Neural progenitor cell (in vitro differentiated cells): ENCODE measurements at regions not wholly inside any gene's neighbourhood (a gene's known extent, or its start where the extent isn't known, plus 50 kb on each side); places are given as distances from the start of the nearest gene placed in this dataset.

Source experiments
- DNase-seq: peaks from one replicate; pipeline ENCODE4 v3.0.0-alpha.2; 2016; ENCODE audit warnings: low spot score
- H2AFZ ChIP-seq: fragments of 200-600 bp; sonication (generic); replicated peaks from 2 replicates; pipeline ENCODE4 v1.6.1; 2016; ENCODE audit warnings: antibody characterized with exemption
- H3F3A ChIP-seq: fragments of 200-600 bp; sonication (generic); 2 replicates; pipeline ENCODE4 v1.6.1; 2016; ENCODE audit warnings: antibody characterized with exemption, low read depth
- H3K27ac ChIP-seq: fragments of 200-600 bp; sonication (generic); 2 replicates; pipeline ENCODE4 v1.5.1; 2016; ENCODE audit warnings: mild to moderate bottlenecking
- H3K27me3 ChIP-seq: fragments of 200-600 bp; sonication (generic); 2 replicates; pipeline ENCODE4 v1.6.1; 2016; ENCODE audit warnings: mild to moderate bottlenecking, moderate library complexity
- H3K36me3 ChIP-seq: fragments of 200-600 bp; sonication (generic); 2 replicates; pipeline ENCODE4 v1.5.1; 2016
- H3K4me1 ChIP-seq: fragments of 200-600 bp; sonication (generic); 2 replicates; pipeline ENCODE4 v1.6.1; 2016; ENCODE audit warnings: mixed run types
- H3K4me2 ChIP-seq: fragments of 200-600 bp; sonication (generic); 2 replicates; pipeline ENCODE4 v1.6.1; 2016
- H3K4me3 ChIP-seq: fragments of 200-600 bp; sonication (generic); 2 replicates; pipeline ENCODE4 v1.5.1; 2016
- H3K79me2 ChIP-seq: fragments of 200-600 bp; sonication (generic); 2 replicates; pipeline ENCODE4 v1.6.1; 2016; ENCODE audit warnings: low read depth
- H3K9ac ChIP-seq: fragments of 200-600 bp; sonication (generic); 2 replicates; pipeline ENCODE4 v1.6.1; 2016
- H3K9me3 ChIP-seq: fragments of 200-600 bp; sonication (generic); 2 replicates; pipeline ENCODE4 v1.5.1; 2016; ENCODE audit warnings: low read depth
- H4K20me1 ChIP-seq: fragments of 200-600 bp; sonication (generic); 2 replicates; pipeline ENCODE4 v1.6.1; 2016; ENCODE audit warnings: low read depth
- H3K27ac Mint-ChIP-seq: 3 replicates; pipeline ENCODE4 v1.8.0; 2021; ENCODE audit warnings: mixed read lengths
- H3K27me3 Mint-ChIP-seq: 2 replicates; pipeline ENCODE4 v1.8.0; 2022; ENCODE audit warnings: low read depth, mild to moderate bottlenecking, inconsistent platforms, moderate library complexity, mixed read lengths; ENCODE audit not compliant: insufficient read depth
- H3K36me3 Mint-ChIP-seq: 3 replicates; pipeline ENCODE4 v1.8.0; 2021; ENCODE audit warnings: mixed read lengths
- H3K4me1 Mint-ChIP-seq: 3 replicates; pipeline ENCODE4 v1.8.0; 2021; ENCODE audit warnings: mixed read lengths
- H3K4me3 Mint-ChIP-seq: 3 replicates; pipeline ENCODE4 v1.8.0; 2021; ENCODE audit warnings: mild to moderate bottlenecking, moderate library complexity, mixed read lengths
- H3K9me3 Mint-ChIP-seq: 3 replicates; pipeline ENCODE4 v1.8.0; 2020; ENCODE audit warnings: mixed read lengths
- EZH2 ChIP-seq: fragments of 200-600 bp; sonication (generic); IDR thresholded peaks from 2 replicates; pipeline ENCODE4 v1.6.1; 2017; ENCODE audit warnings: antibody characterized with exemption, mild to moderate bottlenecking, moderate library complexity
- EZH2phosphoT487 ChIP-seq: fragments of 200-600 bp; sonication (generic); IDR thresholded peaks from 2 replicates; pipeline ENCODE4 v1.6.1; 2017; ENCODE audit warnings: antibody characterized with exemption
- TF ChIP-seq, protein P1 (sequence below): fragments of 200-600 bp; sonication (generic); IDR thresholded peaks from 2 replicates; pipeline ENCODE4 v1.5.1; 2017; ENCODE audit warnings: antibody characterized with exemption, mild to moderate bottlenecking

DNA sequence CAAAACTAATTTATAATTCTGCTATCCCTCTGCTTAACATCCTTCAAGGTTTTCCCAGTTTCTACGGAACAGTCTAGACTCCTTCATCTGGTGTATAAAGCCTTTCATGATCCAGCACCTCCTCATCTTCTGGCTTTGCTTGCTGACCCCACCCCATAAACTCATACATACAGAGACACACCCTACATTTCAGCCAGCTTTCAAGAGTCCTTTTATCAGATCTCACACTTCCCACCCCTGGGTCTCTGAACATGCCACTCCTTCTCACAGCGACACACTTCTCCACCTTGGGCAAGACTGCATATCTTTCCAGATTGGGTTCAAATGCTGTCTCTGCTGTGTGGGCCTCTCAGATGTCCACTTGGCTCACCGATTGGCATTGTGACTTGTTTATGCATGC lies 166.8 kb upstream of the LPP start:
- TF ChIP-seq EZH2phosphoT487, result no peak
- TF ChIP-seq, protein P1, sequence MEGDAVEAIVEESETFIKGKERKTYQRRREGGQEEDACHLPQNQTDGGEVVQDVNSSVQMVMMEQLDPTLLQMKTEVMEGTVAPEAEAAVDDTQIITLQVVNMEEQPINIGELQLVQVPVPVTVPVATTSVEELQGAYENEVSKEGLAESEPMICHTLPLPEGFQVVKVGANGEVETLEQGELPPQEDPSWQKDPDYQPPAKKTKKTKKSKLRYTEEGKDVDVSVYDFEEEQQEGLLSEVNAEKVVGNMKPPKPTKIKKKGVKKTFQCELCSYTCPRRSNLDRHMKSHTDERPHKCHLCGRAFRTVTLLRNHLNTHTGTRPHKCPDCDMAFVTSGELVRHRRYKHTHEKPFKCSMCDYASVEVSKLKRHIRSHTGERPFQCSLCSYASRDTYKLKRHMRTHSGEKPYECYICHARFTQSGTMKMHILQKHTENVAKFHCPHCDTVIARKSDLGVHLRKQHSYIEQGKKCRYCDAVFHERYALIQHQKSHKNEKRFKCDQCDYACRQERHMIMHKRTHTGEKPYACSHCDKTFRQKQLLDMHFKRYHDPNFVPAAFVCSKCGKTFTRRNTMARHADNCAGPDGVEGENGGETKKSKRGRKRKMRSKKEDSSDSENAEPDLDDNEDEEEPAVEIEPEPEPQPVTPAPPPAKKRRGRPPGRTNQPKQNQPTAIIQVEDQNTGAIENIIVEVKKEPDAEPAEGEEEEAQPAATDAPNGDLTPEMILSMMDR, result no peak
- TF ChIP-seq EZH2, result no peak
- H3K4me1 ChIP-seq, result peaks cover 33% of the 10 kb centered on the region
- H3K27me3 ChIP-seq, result no peaks in the 10 kb centered on the region
- Mint-ChIP-seq H3K4me3 (no peak overlapping the region), H3K27me3 (peaks cover 3% of the 10 kb centered on the region), H3K27ac (no peak overlapping the region), H3K36me3 (no peaks in the 10 kb centered on the region), H3K9me3 (no peaks in the 10 kb centered on the region), H3K4me1 (peaks cover 19% of the 10 kb centered on the region)
- DNase-seq, result no peak
- H3K27ac ChIP-seq, result no peak overlapping the region
- H3F3A ChIP-seq, result peaks cover 21% of the 10 kb centered on the region
- no peaks in the 10 kb centered on the region for H3K9me3 ChIP-seq
- H3K79me2 ChIP-seq, result no peaks in the 10 kb centered on the region
- no peaks in the 10 kb centered on the region for H4K20me1 ChIP-seq
- H3K36me3 ChIP-seq, result no peaks in the 10 kb centered on the region
- H3K9ac ChIP-seq, result no peak overlapping the region
- no peak overlapping the region for H2AFZ ChIP-seq
- H3K4me2 ChIP-seq, result no peak overlapping the region
- no peak overlapping the region for H3K4me3 ChIP-seq

DNA sequence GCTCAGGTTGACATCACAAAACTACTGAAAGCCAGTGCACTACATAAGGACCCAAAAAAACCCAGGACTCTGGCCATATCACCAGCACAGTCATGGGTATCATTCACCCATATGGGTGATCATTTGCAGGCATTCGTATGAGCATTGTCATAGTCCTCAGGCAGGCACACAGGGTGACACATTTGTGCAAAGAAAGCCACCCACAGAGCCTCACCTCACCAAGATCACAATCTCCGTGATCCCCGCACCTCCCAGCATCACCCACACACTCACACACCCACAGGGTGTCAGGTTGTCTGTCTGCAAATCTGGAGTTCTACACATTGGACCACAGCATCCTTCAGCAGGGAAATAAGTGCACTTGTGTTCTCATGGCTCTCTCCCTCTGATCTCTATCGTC lies 166.0 kb upstream of the LPP start:
- H2AFZ ChIP-seq, result no peak overlapping the region

DNA sequence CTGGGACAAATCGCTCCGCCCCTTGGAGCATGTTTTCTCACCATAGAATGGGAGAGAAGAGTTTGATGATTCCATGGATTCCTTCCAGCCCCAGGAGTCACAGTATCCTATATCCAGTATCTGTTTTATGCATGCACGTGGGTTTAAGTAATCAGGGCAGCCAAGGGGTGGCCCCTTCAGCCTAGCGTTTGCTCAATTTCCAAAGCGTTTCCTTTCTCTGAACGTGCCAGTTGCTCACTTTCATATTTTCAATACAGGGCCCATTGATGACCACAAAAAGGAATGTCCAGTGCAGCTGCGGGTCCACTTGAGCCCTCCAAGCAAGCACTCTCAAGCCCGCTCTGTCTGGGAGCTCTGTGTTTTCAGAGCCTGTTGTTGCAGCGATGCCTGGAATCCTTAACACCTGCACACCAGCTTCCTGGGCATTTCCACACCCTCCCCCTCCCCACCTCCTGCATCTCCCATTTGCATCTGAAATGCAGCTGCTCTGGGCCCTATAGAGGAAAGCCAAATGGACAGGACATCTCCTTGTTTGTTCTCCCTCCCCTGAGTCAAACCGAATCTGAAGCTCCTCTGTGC lies 164.3 kb upstream of the LPP start:
- no peaks in the 10 kb centered on the region for H3K79me2 ChIP-seq
- Mint-ChIP-seq H3K27ac (no peak overlapping the region), H3K4me1 (peaks cover 19% of the 10 kb centered on the region), H3K27me3 (peaks cover 2% of the 10 kb centered on the region), H3K9me3 (no peaks in the 10 kb centered on the region), H3K36me3 (no peaks in the 10 kb centered on the region), H3K4me3 (peak overlapping the region; percentile 17)
- H3K4me1 ChIP-seq, result peaks cover 32% of the 10 kb centered on the region
- no peaks in the 10 kb centered on the region for H3K27me3 ChIP-seq
- peak overlapping the region; percentile 68 for H3K4me2 ChIP-seq
- no peak for TF ChIP-seq EZH2
- TF ChIP-seq, protein P1, result no peak
- no peak for TF ChIP-seq EZH2phosphoT487
- DNase-seq, result peak; percentile 92
- H3F3A ChIP-seq, result peaks cover 21% of the 10 kb centered on the region
- peak overlapping the region; percentile 21 for H2AFZ ChIP-seq
- H3K27ac ChIP-seq, result peak overlapping the region; percentile 95
- H3K36me3 ChIP-seq, result no peaks in the 10 kb centered on the region
- H4K20me1 ChIP-seq, result no peaks in the 10 kb centered on the region
- no peak overlapping the region for H3K9ac ChIP-seq
- H3K4me3 ChIP-seq, result peak overlapping the region; percentile 27
- H3K9me3 ChIP-seq, result no peaks in the 10 kb centered on the region

More for the DNA sequence above, 166.0 kb upstream of the LPP start:
- Histone ChIP-seq H3F3A (peaks cover 21% of the 10 kb centered on the region), H3K79me2 (no peaks in the 10 kb centered on the region), H3K27ac (no peak overlapping the region), H3K4me1 (peaks cover 33% of the 10 kb centered on the region), H3K9ac (no peak overlapping the region), H3K4me3 (no peak overlapping the region), H3K4me2 (no peak overlapping the region), H4K20me1 (no peaks in the 10 kb centered on the region), H3K27me3 (no peaks in the 10 kb centered on the region), H3K9me3 (no peaks in the 10 kb centered on the region), H3K36me3 (no peaks in the 10 kb centered on the region)
- Mint-ChIP-seq H3K9me3 (no peaks in the 10 kb centered on the region), H3K27me3 (no peaks in the 10 kb centered on the region), H3K27ac (no peak overlapping the region), H3K4me1 (peaks cover 19% of the 10 kb centered on the region), H3K36me3 (no peaks in the 10 kb centered on the region), H3K4me3 (no peak overlapping the region)
- TF ChIP-seq EZH2phosphoT487, result no peak
- no peak for TF ChIP-seq EZH2
- TF ChIP-seq, protein P1, result no peak
- no peak for DNase-seq
